Lower lobe of right lung (tissue), 2 donors: ENCODE measurements at regions not wholly inside any gene's neighbourhood (a gene's known extent, or its start where the extent isn't known, plus 50 kb on each side); places are given as distances from the start of the nearest gene placed in this dataset.

Experiments used
- ATAC-seq, 2 donors: fragments of 200-7000 bp; cut with Tn5 transposase; one replicate each; pipeline ENCODE4 v1.9.1; 2020 to 2022; ENCODE audit warnings: mild to moderate bottlenecking in 2 of 2, moderate library complexity in 2 of 2
- DNase-seq: peaks from one replicate; pipeline ENCODE4 v3.0.0-alpha.2; 2020
- H3K27ac ChIP-seq: fragments of 200-600 bp; one replicate; pipeline ENCODE4 v1.8.0; 2022
- H3K27me3 ChIP-seq: fragments of 200-600 bp; one replicate; pipeline ENCODE4 v1.8.0; 2022; ENCODE audit warnings: low read depth
- H3K36me3 ChIP-seq: fragments of 200-600 bp; one replicate; pipeline ENCODE4 v1.8.0; 2022; ENCODE audit warnings: mild to moderate bottlenecking
- H3K4me1 ChIP-seq: fragments of 200-600 bp; one replicate; pipeline ENCODE4 v1.8.0; 2022
- H3K4me3 ChIP-seq: fragments of 200-600 bp; one replicate; pipeline ENCODE4 v1.8.0; 2022; ENCODE audit warnings: mild to moderate bottlenecking
- H3K9me3 ChIP-seq: fragments of 200-600 bp; one replicate; pipeline ENCODE4 v1.8.0; 2022
- intact Hi-C: fragments of 100-400 bp; cut with DNase I; formaldehyde crosslinking; loops from one replicate; pipeline ENCODE4 v1.11.0; 2022
- TF ChIP-seq, protein P1 (sequence below): fragments of 200-600 bp; IDR thresholded peaks from one replicate; pipeline ENCODE4 v1.8.0; 2022; ENCODE audit warnings: antibody characterized with exemption, mild to moderate bottlenecking
- donor health status: DM: no; HTN: yes; CAD: no; lungs with severe emphysema.

- H3K27me3 ChIP-seq = no peaks in the 10 kb centered on the region
- ATAC-seq (no peak), DNase-seq (no peak)
- H3K4me3 ChIP-seq = no peak overlapping the region
- no peaks in the 10 kb centered on the region for H3K4me1 ChIP-seq
- no peak overlapping the region for H3K27ac ChIP-seq
- H3K9me3 ChIP-seq = no peaks in the 10 kb centered on the region
- TF ChIP-seq, protein P1, sequence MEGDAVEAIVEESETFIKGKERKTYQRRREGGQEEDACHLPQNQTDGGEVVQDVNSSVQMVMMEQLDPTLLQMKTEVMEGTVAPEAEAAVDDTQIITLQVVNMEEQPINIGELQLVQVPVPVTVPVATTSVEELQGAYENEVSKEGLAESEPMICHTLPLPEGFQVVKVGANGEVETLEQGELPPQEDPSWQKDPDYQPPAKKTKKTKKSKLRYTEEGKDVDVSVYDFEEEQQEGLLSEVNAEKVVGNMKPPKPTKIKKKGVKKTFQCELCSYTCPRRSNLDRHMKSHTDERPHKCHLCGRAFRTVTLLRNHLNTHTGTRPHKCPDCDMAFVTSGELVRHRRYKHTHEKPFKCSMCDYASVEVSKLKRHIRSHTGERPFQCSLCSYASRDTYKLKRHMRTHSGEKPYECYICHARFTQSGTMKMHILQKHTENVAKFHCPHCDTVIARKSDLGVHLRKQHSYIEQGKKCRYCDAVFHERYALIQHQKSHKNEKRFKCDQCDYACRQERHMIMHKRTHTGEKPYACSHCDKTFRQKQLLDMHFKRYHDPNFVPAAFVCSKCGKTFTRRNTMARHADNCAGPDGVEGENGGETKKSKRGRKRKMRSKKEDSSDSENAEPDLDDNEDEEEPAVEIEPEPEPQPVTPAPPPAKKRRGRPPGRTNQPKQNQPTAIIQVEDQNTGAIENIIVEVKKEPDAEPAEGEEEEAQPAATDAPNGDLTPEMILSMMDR = no peak
- H3K36me3 ChIP-seq = no peaks in the 10 kb centered on the region
- intact Hi-C loops = no loop called here
These were observed 212.4 kb downstream of the CMPK2 start for GRCh38 chr2:6653281-6653750.

- TF ChIP-seq, protein P1 = no peak
- no peak overlapping the region for H3K27ac ChIP-seq
- ATAC-seq (no peak), DNase-seq (no peak)
- H3K27me3 ChIP-seq = no peaks in the 10 kb centered on the region
- H3K4me3 ChIP-seq = no peak overlapping the region
- intact Hi-C loops = no loop called here
- H3K9me3 ChIP-seq = no peaks in the 10 kb centered on the region
- no peaks in the 10 kb centered on the region for H3K36me3 ChIP-seq
- H3K4me1 ChIP-seq = no peaks in the 10 kb centered on the region
These were observed 211.4 kb downstream of the CMPK2 start for GRCh38 chr2:6654279-6654678.

DNA sequence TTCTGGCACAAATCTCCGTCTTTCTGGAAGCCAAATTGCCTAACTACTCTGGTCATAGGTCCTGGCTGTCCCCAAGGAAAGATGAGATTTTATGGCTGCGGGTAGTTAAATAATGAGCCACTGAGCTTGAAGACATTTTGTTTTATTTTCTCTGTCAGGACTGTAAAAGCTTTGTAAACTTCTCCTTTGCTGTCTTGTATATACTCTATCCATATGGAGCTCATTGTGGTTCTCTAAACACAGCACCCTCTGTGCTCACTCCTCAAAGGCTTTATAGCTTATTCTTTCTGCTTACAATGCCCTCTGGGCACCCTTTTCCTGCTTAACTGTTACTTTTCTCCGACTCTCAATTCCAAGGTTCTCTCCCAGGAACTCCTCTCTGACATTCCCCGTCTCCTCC lies 209.1 kb downstream of the CMPK2 start:
- Histone ChIP-seq H3K4me3 (no peak overlapping the region), H3K27me3 (no peaks in the 10 kb centered on the region), H3K9me3 (no peaks in the 10 kb centered on the region), H3K36me3 (no peaks in the 10 kb centered on the region), H3K27ac (no peak overlapping the region), H3K4me1 (no peaks in the 10 kb centered on the region)
- ATAC-seq (no peak), DNase-seq (no peak)
- TF ChIP-seq, protein P1 = no peak
- intact Hi-C loops = no loop called here

DNA sequence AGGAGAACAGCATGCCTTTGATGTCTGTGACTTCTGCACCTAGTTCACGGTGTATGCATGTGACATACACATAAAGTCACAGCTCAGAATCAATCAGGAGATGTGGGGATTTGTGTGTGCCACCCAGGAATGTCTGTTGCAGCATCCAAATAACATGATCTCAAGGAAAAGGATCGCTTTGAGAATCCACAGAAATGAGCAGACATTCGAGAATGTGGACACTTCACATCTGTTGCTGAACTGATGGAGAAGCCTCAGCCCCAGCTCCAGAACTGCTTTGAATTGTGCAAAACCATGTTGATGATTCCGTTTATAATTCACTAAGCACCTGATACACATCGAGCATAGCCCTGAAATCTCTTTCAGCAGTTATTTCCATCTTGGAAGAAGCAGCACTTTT lies 208.6 kb downstream of the CMPK2 start:
- Histone ChIP-seq H3K27ac (no peak overlapping the region), H3K4me1 (no peaks in the 10 kb centered on the region), H3K36me3 (no peaks in the 10 kb centered on the region), H3K4me3 (no peak overlapping the region), H3K9me3 (no peaks in the 10 kb centered on the region), H3K27me3 (no peaks in the 10 kb centered on the region)
- intact Hi-C loops = no loop called here
- no peak for ATAC-seq
- TF ChIP-seq, protein P1 = no peak
- DNase-seq = no peak

DNA sequence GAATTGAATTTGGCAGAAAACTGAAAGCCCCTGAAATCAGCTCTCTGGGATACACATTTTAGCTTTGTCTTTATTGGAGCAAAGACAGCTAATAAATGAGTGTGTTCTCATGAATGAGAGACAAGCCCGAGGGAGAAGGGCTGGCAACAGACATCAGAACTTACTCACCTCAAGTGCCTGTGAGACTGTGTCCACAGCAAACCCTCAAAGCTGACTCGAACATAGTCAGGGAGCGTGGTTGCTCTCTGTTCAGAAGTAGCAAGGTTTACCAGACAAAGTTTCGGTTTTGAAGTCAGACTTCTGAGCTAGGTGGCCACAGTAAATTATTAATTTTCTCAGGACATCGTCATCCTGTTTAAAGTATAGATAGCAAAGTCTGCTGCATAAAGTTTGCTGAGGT lies 207.9 kb downstream of the CMPK2 start:
- H3K4me1 ChIP-seq = no peaks in the 10 kb centered on the region
- no peaks in the 10 kb centered on the region for H3K36me3 ChIP-seq
- H3K4me3 ChIP-seq = no peak overlapping the region
- DNase-seq = no peak
- no peaks in the 10 kb centered on the region for H3K27me3 ChIP-seq
- no peak overlapping the region for H3K27ac ChIP-seq
- H3K9me3 ChIP-seq = no peaks in the 10 kb centered on the region
- TF ChIP-seq, protein P1 = no peak
- no peak for ATAC-seq
- intact Hi-C loops = no loop called here
